ENCODE measurements at regions not wholly inside any gene's neighbourhood (a gene's known extent, or its start where the extent isn't known, plus 50 kb on each side); places are given as distances from the start of the nearest gene placed in this dataset.

- ChIA-PET POLR2A (interaction anchor here (0.6 kb wide), 1 partner anchor 61 kb away, joined by 6 read pairs; the partner anchor contains the start of gene PIAS1), CTCF (no interaction called here)
- no peak for TF ChIP-seq CTCF (IDR thresholded peaks at IDR 0.05; ENCODE audit: control extremely low read depth, extremely low read depth, low read depth, missing control alignments)
- DNase-seq (ENCODE audit: extremely low spot score) = no peak
Observed at GRCh38 chr15:67992834-67993233, 61.3 kb upstream of the PIAS1 start.

- DNase-seq (ENCODE audit: extremely low spot score) = no peak
- no peak for TF ChIP-seq CTCF (IDR thresholded peaks at IDR 0.05; ENCODE audit: control extremely low read depth, extremely low read depth, low read depth, missing control alignments)
- POLR2A ChIA-PET = no interaction called here
- CTCF ChIA-PET = interaction anchor here (1.7 to 2.2 kb wide), 2 partner anchors 8 to 15 kb away, joined by 5 to 6 read pairs; no protein-coding TSS in a partner anchor
Observed at GRCh38 chr15:67997996-67998395, 56.1 kb upstream of the PIAS1 start.

GRCh38 chr15:67998599-67999133, 55.4 kb upstream of the PIAS1 start:
- ChIA-PET POLR2A (no interaction called here), CTCF (interaction anchor here (0.9 to 2.2 kb wide), 3 partner anchors 9 to 17 kb away, joined by 4 to 6 read pairs (median 5); no protein-coding TSS in a partner anchor)
- no peak for DNase-seq (ENCODE audit: extremely low spot score)
- TF ChIP-seq CTCF (IDR thresholded peaks at IDR 0.05; ENCODE audit: control extremely low read depth, extremely low read depth, low read depth, missing control alignments) = no peak

GRCh38 chr15:67999320-68000100, 54.6 kb upstream of the PIAS1 start:
- DNase-seq (ENCODE audit: extremely low spot score) = no peak
- TF ChIP-seq CTCF (IDR thresholded peaks at IDR 0.05; ENCODE audit: control extremely low read depth, extremely low read depth, low read depth, missing control alignments) = no peak
- ChIA-PET CTCF (interaction anchor here (0.9 to 2.2 kb wide), 3 partner anchors 10 to 18 kb away, joined by 4 to 6 read pairs (median 5); no protein-coding TSS in a partner anchor), POLR2A (no interaction called here)

- no peak for DNase-seq (ENCODE audit: extremely low spot score)
- CTCF ChIA-PET = interaction anchor here (1.0 kb wide), 2 partner anchors 10 to 140 kb away, joined by 3 to 4 read pairs; no protein-coding TSS in a partner anchor
- POLR2A ChIA-PET = no interaction called here
- no peak for TF ChIP-seq CTCF (IDR thresholded peaks at IDR 0.05; ENCODE audit: control extremely low read depth, extremely low read depth, low read depth, missing control alignments)
Observed at GRCh38 chr15:68000754-68001153, 53.4 kb upstream of the PIAS1 start.

- DNase-seq (ENCODE audit: extremely low spot score) = no peak
- ChIA-PET POLR2A (no interaction called here), CTCF (interaction anchor here (0.7 kb wide), 1 partner anchor 488 kb away, joined by 3 read pairs; no protein-coding TSS in a partner anchor)
- TF ChIP-seq CTCF (IDR thresholded peaks at IDR 0.05; ENCODE audit: control extremely low read depth, extremely low read depth, low read depth, missing control alignments) = no peak
Observed at GRCh38 chr15:68001811-68002210, 52.3 kb upstream of the PIAS1 start.

Data from GM10248 (cell line).